Stimulated activated naive CD8-positive, alpha-beta T cell treated with anti-CD3 and anti-CD28 coated beads, Interleukin-15, Interleukin-2, amounts not matched to agents 100 U/mL and 50 U/mL, for 24 hours (primary cell): ENCODE measurements at regions not wholly inside any gene's neighbourhood (a gene's known extent, or its start where the extent isn't known, plus 50 kb on each side); places are given as distances from the start of the nearest gene placed in this dataset.
"Not testable (repeated sequence)": the region's sequence is repeated elsewhere in the genome, so short reads cannot be mapped to it uniquely, and the experiment has no call there.

Source experiments
- ATAC-seq: fragments of 150-1000 bp; cut with Tn5 transposase; one replicate; pipeline ENCODE4 v1.10.0; 2021
- DNase-seq: peaks from one replicate; pipeline ENCODE4 v3.0.0; 2021

- no peak for ATAC-seq
- no peak for DNase-seq
Observed at GRCh38 chr6:25122622-25123237, 156.4 kb upstream of the CARMIL1 start.

- ATAC-seq (no peak), DNase-seq (no peak)
Observed at GRCh38 chr6:25124216-25124715, 154.9 kb upstream of the CARMIL1 start.

- DNase-seq, result no peak
- ATAC-seq, result no peak
Observed at GRCh38 chr6:25125736-25126135, 153.4 kb upstream of the CARMIL1 start.

GRCh38 chr6:25127076-25127837, 151.9 kb upstream of the CARMIL1 start:
- ATAC-seq, result no peak
- no peak for DNase-seq

- no peak for ATAC-seq
- no peak for DNase-seq
Observed at GRCh38 chr6:25130518-25130917, 148.7 kb upstream of the CARMIL1 start.

- ATAC-seq, result no peak
- no peak for DNase-seq
Observed at GRCh38 chr6:25132934-25133333, 146.2 kb upstream of the CARMIL1 start.

- ATAC-seq, result no peak
- DNase-seq, result no peak
Observed at GRCh38 chr6:25133568-25133967, 145.6 kb upstream of the CARMIL1 start.

- no peak for DNase-seq
- no peak for ATAC-seq
Observed at GRCh38 chr6:25136854-25137253, 142.3 kb upstream of the CARMIL1 start.

GRCh38 chr6:25137480-25137879, 141.7 kb upstream of the CARMIL1 start:
- ATAC-seq, result no peak

GRCh38 chr6:25137916-25138232, 141.3 kb upstream of the CARMIL1 start:
- ATAC-seq, result no peak
- peak; percentile 58 for DNase-seq

More at GRCh38 chr6:25137480-25137879, 141.7 kb upstream of the CARMIL1 start:
- DNase-seq, result no peak

GRCh38 chr6:25138233-25138933, 140.8 kb upstream of the CARMIL1 start:
- DNase-seq (peak; percentile 67), ATAC-seq (peak; percentile 96)

GRCh38 chr6:25138934-25139415, 140.2 kb upstream of the CARMIL1 start:
- DNase-seq, result no peak
- no peak for ATAC-seq

GRCh38 chr6:25139608-25140007, 139.6 kb upstream of the CARMIL1 start:
- not testable (repeated sequence) for DNase-seq, ATAC-seq

- ATAC-seq (no peak), DNase-seq (no peak)
Observed at GRCh38 chr6:25142506-25142905, 136.7 kb upstream of the CARMIL1 start.

GRCh38 chr6:25144919-25145318, 134.3 kb upstream of the CARMIL1 start:
- DNase-seq (no peak), ATAC-seq (no peak)

GRCh38 chr6:25147223-25147622, 132.0 kb upstream of the CARMIL1 start:
- peak; percentile 49 for ATAC-seq
- DNase-seq, result no peak

GRCh38 chr6:25150031-25150430, 129.1 kb upstream of the CARMIL1 start:
- no peak for ATAC-seq

GRCh38 chr6:25150863-25151262, 128.3 kb upstream of the CARMIL1 start:
- DNase-seq (no peak), ATAC-seq (no peak)

More at GRCh38 chr6:25150031-25150430, 129.1 kb upstream of the CARMIL1 start:
- DNase-seq, result no peak

GRCh38 chr6:25153079-25153478, 126.1 kb upstream of the CARMIL1 start:
- ATAC-seq (no peak), DNase-seq (no peak)

GRCh38 chr6:25154034-25154596, 125.1 kb upstream of the CARMIL1 start:
- ATAC-seq (no peak), DNase-seq (no peak)

- ATAC-seq (peak; percentile 49), DNase-seq (no peak)
Observed at GRCh38 chr6:25155211-25155610, 124.0 kb upstream of the CARMIL1 start.

- DNase-seq, result no peak
- no peak for ATAC-seq
Observed at GRCh38 chr6:25156123-25156522, 123.1 kb upstream of the CARMIL1 start.

GRCh38 chr6:25157183-25157582, 122.0 kb upstream of the CARMIL1 start:
- no peak for DNase-seq
- ATAC-seq, result no peak
